A204.1 (cell line): ENCODE measurements at regions not wholly inside any gene's neighbourhood (a gene's known extent, or its start where the extent isn't known, plus 50 kb on each side); places are given as distances from the start of the nearest gene placed in this dataset.

ENCODE experiments used
- FAIRE-seq: peaks from 2 replicates; lab custom pipeline; 2012; peaks lifted over from hg19 to GRCh38; lab: Jason Lieb, UNC

- FAIRE-seq, result no peak
Measured at GRCh38 chr2:126793885-126794613, 104.6 kb upstream of the TEX51 start.

- no peak for FAIRE-seq
Measured at GRCh38 chr2:126795656-126796055, 103.0 kb upstream of the TEX51 start.

- no peak for FAIRE-seq
Measured at GRCh38 chr2:126796931-126797621, 101.6 kb upstream of the TEX51 start.

GRCh38 chr2:126797622-126798275 lies 100.9 kb upstream of the TEX51 start:
- no peak for FAIRE-seq

- no peak for FAIRE-seq
Measured at GRCh38 chr2:126798276-126799140, 100.2 kb upstream of the TEX51 start.

- FAIRE-seq, result no peak
Measured at GRCh38 chr2:126799301-126799700, 99.4 kb upstream of the TEX51 start.

- FAIRE-seq, result no peak
Measured at GRCh38 chr2:126801473-126801872, 97.2 kb upstream of the TEX51 start.

GRCh38 chr2:126802316-126802715 lies 96.4 kb upstream of the TEX51 start:
- no peak for FAIRE-seq

- FAIRE-seq, result no peak
Measured at GRCh38 chr2:126802774-126803433, 95.8 kb upstream of the TEX51 start.

GRCh38 chr2:126803434-126803775 lies 95.3 kb upstream of the TEX51 start:
- no peak for FAIRE-seq

- no peak for FAIRE-seq
Measured at GRCh38 chr2:126804347-126804746, 94.3 kb upstream of the TEX51 start.

GRCh38 chr2:126808929-126809328 lies 89.8 kb upstream of the TEX51 start:
- no peak for FAIRE-seq

GRCh38 chr2:126809340-126809739 lies 89.3 kb upstream of the TEX51 start:
- no peak for FAIRE-seq

- no peak for FAIRE-seq
Measured at GRCh38 chr2:126810001-126810400, 88.7 kb upstream of the TEX51 start.

GRCh38 chr2:126811101-126811500 lies 87.6 kb upstream of the TEX51 start:
- FAIRE-seq, result no peak

GRCh38 chr2:126817172-126817571 lies 81.5 kb upstream of the TEX51 start:
- FAIRE-seq, result no peak

- no peak for FAIRE-seq
Measured at GRCh38 chr2:126822115-126822514, 76.6 kb upstream of the TEX51 start.

- no peak for FAIRE-seq
Measured at GRCh38 chr2:126822921-126823320, 75.8 kb upstream of the TEX51 start.

- FAIRE-seq, result no peak
Measured at GRCh38 chr2:126823951-126824350, 74.7 kb upstream of the TEX51 start.

- FAIRE-seq, result no peak
Measured at GRCh38 chr2:126824663-126825062, 74.0 kb upstream of the TEX51 start.

GRCh38 chr2:126825316-126825715 lies 73.4 kb upstream of the TEX51 start:
- FAIRE-seq, result no peak

GRCh38 chr2:126826491-126826890 lies 72.2 kb upstream of the TEX51 start:
- FAIRE-seq, result no peak
